H9 (cell line): ENCODE measurements at regions not wholly inside any gene's neighbourhood (a gene's known extent, or its start where the extent isn't known, plus 50 kb on each side); places are given as distances from the start of the nearest gene placed in this dataset.

Experiments used
- DNase-seq: peaks from one replicate; pipeline ENCODE4 v3.0.0-alpha.2; 2017
- H2AFZ ChIP-seq: one replicate; pipeline ENCODE4 v1.6.1; 2013; ENCODE audit warnings: mild to moderate bottlenecking, low read length, control low read depth, moderate library complexity
- H2AK5ac ChIP-seq: 2 replicates; pipeline ENCODE4 v1.6.1; 2013; ENCODE audit warnings: low read length, control low read depth, mixed read lengths; ENCODE audit not compliant: insufficient read length
- H2BK120ac ChIP-seq: one replicate; pipeline ENCODE4 v1.6.1; 2013; ENCODE audit warnings: low read depth, mild to moderate bottlenecking, low read length, control low read depth, inconsistent platforms; ENCODE audit not compliant: poor library complexity, severe bottlenecking
- H2BK12ac ChIP-seq: 2 replicates; pipeline ENCODE4 v1.6.1; 2013; ENCODE audit warnings: low read length, control low read depth, mixed read lengths, low read depth; ENCODE audit not compliant: insufficient read length
- H2BK15ac ChIP-seq: 2 replicates; pipeline ENCODE4 v1.6.1; 2013; ENCODE audit warnings: low read depth, low read length, control low read depth
- H2BK20ac ChIP-seq: one replicate; pipeline ENCODE4 v1.6.1; 2013; ENCODE audit warnings: low read depth, mild to moderate bottlenecking, low read length, control low read depth, inconsistent platforms; ENCODE audit not compliant: poor library complexity, severe bottlenecking
- H2BK5ac ChIP-seq: 2 replicates; pipeline ENCODE4 v1.6.1; 2013; ENCODE audit warnings: low read length, control low read depth, mixed read lengths; ENCODE audit not compliant: insufficient read length
- H3K14ac ChIP-seq: 2 replicates; pipeline ENCODE4 v1.6.1; 2013; ENCODE audit warnings: low read length, control low read depth; ENCODE audit not compliant: insufficient read depth
- H3K18ac ChIP-seq: 2 replicates; pipeline ENCODE4 v1.6.1; 2013; ENCODE audit warnings: low read depth, mild to moderate bottlenecking, mixed read lengths, low read length, control low read depth; ENCODE audit not compliant: insufficient read length
- H3K23ac ChIP-seq: 2 replicates; pipeline ENCODE4 v1.6.1; 2013; ENCODE audit warnings: low read length, control low read depth, mixed read lengths, low read depth; ENCODE audit not compliant: insufficient read length
- H3K23me2 ChIP-seq: 2 replicates; pipeline ENCODE4 v1.6.1; 2013; ENCODE audit warnings: low read depth, mild to moderate bottlenecking, mixed read lengths, low read length, control low read depth; ENCODE audit not compliant: insufficient read length, poor library complexity, severe bottlenecking
- H3K27ac ChIP-seq: 2 replicates; pipeline ENCODE4 v1.5.1; 2013; ENCODE audit warnings: low read length, control low read depth, mixed read lengths, low read depth; ENCODE audit not compliant: insufficient read length
- H3K27me3 ChIP-seq: 2 replicates; pipeline ENCODE4 v1.6.1; 2013; ENCODE audit warnings: low read length, control low read depth, inconsistent platforms; ENCODE audit not compliant: insufficient read depth
- H3K4ac ChIP-seq: 2 replicates; pipeline ENCODE4 v1.6.1; 2013; ENCODE audit warnings: low read depth, mild to moderate bottlenecking, control low read depth, inconsistent platforms, low read length, moderate library complexity
- H3K4me1 ChIP-seq: 2 replicates; pipeline ENCODE4 v1.6.1; 2013; ENCODE audit warnings: low read length, control low read depth, inconsistent platforms; ENCODE audit not compliant: insufficient read depth
- H3K4me2 ChIP-seq: 2 replicates; pipeline ENCODE4 v1.6.1; 2013; ENCODE audit warnings: low read length, control low read depth, mixed read lengths; ENCODE audit not compliant: insufficient read length, insufficient read depth
- H3K56ac ChIP-seq: 2 replicates; pipeline ENCODE4 v1.6.1; 2013; ENCODE audit warnings: low read depth, mild to moderate bottlenecking, mixed read lengths, low read length, control low read depth; ENCODE audit not compliant: insufficient read length
- H3K79me1 ChIP-seq: 2 replicates; pipeline ENCODE4 v1.6.1; 2013; ENCODE audit warnings: low read depth, mild to moderate bottlenecking, moderate library complexity, low read length, control low read depth, inconsistent platforms; ENCODE audit not compliant: insufficient read depth, poor library complexity, severe bottlenecking
- H3K79me2 ChIP-seq: 2 replicates; pipeline ENCODE4 v1.6.1; 2013; ENCODE audit warnings: low read length, control low read depth, inconsistent platforms; ENCODE audit not compliant: insufficient read depth
- H3K9ac ChIP-seq: 2 replicates; pipeline ENCODE4 v1.6.1; 2013; ENCODE audit warnings: low read length, control low read depth, mixed read lengths; ENCODE audit not compliant: insufficient read length; ENCODE audit errors: extremely low read depth
- H3K9me3 ChIP-seq: one replicate; pipeline ENCODE4 v1.6.1; 2013; ENCODE audit warnings: low read depth, low read length, inconsistent platforms; ENCODE audit not compliant: control insufficient read depth
- H3T11ph ChIP-seq: one replicate; pipeline ENCODE4 v1.6.1; 2013; ENCODE audit warnings: mild to moderate bottlenecking, low read length, control low read depth, inconsistent platforms
- H4K20me1 ChIP-seq: one replicate; pipeline ENCODE4 v1.6.1; 2013; ENCODE audit not compliant: control insufficient read depth, insufficient read length, insufficient read depth
- H4K5ac ChIP-seq: 2 replicates; pipeline ENCODE4 v1.6.1; 2013; ENCODE audit warnings: low read depth, mild to moderate bottlenecking, mixed read lengths, low read length, control low read depth; ENCODE audit not compliant: insufficient read length
- H4K8ac ChIP-seq: replicated peaks from 2 replicates; pipeline ENCODE4 v1.6.1; 2013; ENCODE audit warnings: low read length, control low read depth, mixed read lengths, low read depth; ENCODE audit not compliant: insufficient read length
- H4K91ac ChIP-seq: 2 replicates; pipeline ENCODE4 v1.6.1; 2013; ENCODE audit warnings: low read depth, mild to moderate bottlenecking, moderate library complexity, mixed read lengths, low read length, control low read depth; ENCODE audit not compliant: insufficient read length
- H3K27ac Mint-ChIP-seq, 3 experiments: 2 replicates in 2 of 3; 3 replicates in 1 of 3; pipeline ENCODE4 v1.8.0; 2020 to 2021; ENCODE audit warnings: mixed read lengths in 3 of 3, mild to moderate bottlenecking in 1 of 3, moderate library complexity in 1 of 3
- H3K27me3 Mint-ChIP-seq: 2 replicates; pipeline ENCODE4 v1.8.0; 2021; ENCODE audit warnings: low read depth, mild to moderate bottlenecking, moderate library complexity, mixed read lengths
- H3K36me3 Mint-ChIP-seq, 3 experiments: 2 replicates in 2 of 3; 3 replicates in 1 of 3; pipeline ENCODE4 v1.8.0; 2020 to 2021; ENCODE audit warnings: low read depth in 3 of 3, mixed read lengths in 3 of 3; ENCODE audit not compliant: insufficient read depth in 1 of 3
- H3K4me1 Mint-ChIP-seq, 2 experiments: 2 replicates each; pipeline ENCODE4 v1.8.0; 2020; ENCODE audit warnings: mixed read lengths in 2 of 2
- H3K4me3 Mint-ChIP-seq, 2 experiments: 2 replicates in 1 of 2; 3 replicates in 1 of 2; pipeline ENCODE4 v1.8.0; 2020 to 2021; ENCODE audit warnings: mild to moderate bottlenecking in 2 of 2, mixed read lengths in 2 of 2, moderate library complexity in 1 of 2
- H3K9me3 Mint-ChIP-seq, 2 experiments: 2 replicates in 1 of 2; 3 replicates in 1 of 2; pipeline ENCODE4 v1.8.0; 2020; ENCODE audit warnings: mild to moderate bottlenecking in 2 of 2, mixed read lengths in 2 of 2, moderate library complexity in 1 of 2
- CTCF ChIP-seq: fragments of 200-600 bp; sonication (generic); conservative IDR thresholded peaks from 3 replicates; pipeline ENCODE4 v1.8.0; 2021; ENCODE audit warnings: antibody characterized with exemption, mild to moderate bottlenecking
- WGBS: extraction: QIAGEN DNeasy Blood & Tissue Kit; methylation state at CpG from one replicate; pipeline ENCODE4 v1.1.7; 2013; ENCODE audit warnings: missing lambda C conversion rate, low lambda C conversion rate, mixed read lengths; ENCODE audit not compliant: insufficient read length; ENCODE audit errors: extremely low coverage; 5-methylcytosine and 5-hydroxymethylcytosine counted together

GRCh38 chr10:83229991-83230390 is 909.3 kb upstream of the GHITM start:
- Histone ChIP-seq H3K9me3 (no peaks in the 10 kb centered on the region), H4K8ac (no peak overlapping the region), H2BK20ac (no peak overlapping the region), H2AK5ac (no peak overlapping the region), H3K14ac (no peak overlapping the region), H3K4me2 (no peak overlapping the region), H3K9ac (no peak overlapping the region), H3K23ac (no peak overlapping the region), H3T11ph (no peak overlapping the region), H3K4me1 (no peaks in the 10 kb centered on the region), H3K18ac (no peak overlapping the region), H3K23me2 (no peaks in the 10 kb centered on the region), H2BK5ac (no peak overlapping the region), H3K56ac (no peak overlapping the region), H2BK15ac (no peak overlapping the region), H2AFZ (no peak overlapping the region), H3K27me3 (no peaks in the 10 kb centered on the region), H2BK12ac (no peak overlapping the region), H3K79me2 (no peaks in the 10 kb centered on the region), H2BK120ac (no peak overlapping the region), H4K20me1 (no peaks in the 10 kb centered on the region), H3K27ac (no peak overlapping the region), H4K5ac (no peak overlapping the region), H4K91ac (no peak overlapping the region), H3K4ac (no peak overlapping the region), H3K79me1 (no peaks in the 10 kb centered on the region)
- H3K9me3 Mint-ChIP-seq: no peaks in the 10 kb centered on the region
- peaks cover 3 to 6% of the 10 kb centered on the region in 2 experiments; a peak in 3 of 4 replicates for H3K4me1 Mint-ChIP-seq
- H3K27ac Mint-ChIP-seq: no peak overlapping the region; a peak in 1 of 7 replicates
- no peaks in the 10 kb centered on the region; the same call in 1 of the 2 replicates for H3K27me3 Mint-ChIP-seq
- WGBS: no CpG with 5 or more reads among the region's 8 CpGs
- H3K36me3 Mint-ChIP-seq: no peaks in the 10 kb centered on the region
- no peak overlapping the region for H3K4me3 Mint-ChIP-seq
- no peak for TF ChIP-seq CTCF
- DNase-seq: peak; percentile 36
